CD14-positive monocyte (primary cell): ENCODE measurements at regions not wholly inside any gene's neighbourhood (a gene's known extent, or its start where the extent isn't known, plus 50 kb on each side); places are given as distances from the start of the nearest gene placed in this dataset.

ENCODE experiments used
- DNase-seq, 3 donors: peaks; one replicate each; pipeline ENCODE4 v3.0.0-alpha.2; 2011 to 2022
- H2AFZ ChIP-seq: 2 replicates; pipeline ENCODE4 v1.6.0; 2012; ENCODE audit warnings: mild to moderate bottlenecking, low read depth, low read length, inconsistent platforms; ENCODE audit not compliant: insufficient read depth, poor library complexity, severe bottlenecking
- H3K27ac ChIP-seq, 2 donors: 1 replicate in 1 of 2; 2 replicates in 1 of 2; pipeline ENCODE4 v1.5.1; 2012 to 2013; ENCODE audit warnings: low read length in 2 of 2, control low read depth in 1 of 2, inconsistent platforms in 1 of 2, low read depth in 1 of 2, mild to moderate bottlenecking in 1 of 2
- H3K27me3 ChIP-seq, 2 donors: one replicate each; pipeline versions ENCODE4 v1.6.0 to v1.6.1; 2011 to 2013; ENCODE audit warnings: low read length in 2 of 2; ENCODE audit not compliant: control insufficient read depth in 2 of 2, insufficient read depth in 2 of 2
- H3K36me3 ChIP-seq, 2 donors: replicated peaks in 1 of 2; 1 replicate in 1 of 2; 2 replicates in 1 of 2; pipeline versions ENCODE4 v1.5.1 to v1.6.1; 2012 to 2013; ENCODE audit warnings: low read length in 2 of 2, control low read depth in 1 of 2, inconsistent platforms in 1 of 2, mild to moderate bottlenecking in 1 of 2; ENCODE audit not compliant: insufficient read depth in 2 of 2, control insufficient read depth in 1 of 2
- H3K4me1 ChIP-seq, 2 donors: 1 replicate in 1 of 2; 2 replicates in 1 of 2; pipeline versions ENCODE4 v1.5.1 to v1.6.1; 2012 to 2013; ENCODE audit warnings: low read length in 2 of 2, control low read depth in 1 of 2, inconsistent platforms in 1 of 2, mild to moderate bottlenecking in 1 of 2, moderate library complexity in 1 of 2; ENCODE audit not compliant: insufficient read depth in 2 of 2, control insufficient read depth in 1 of 2
- H3K4me2 ChIP-seq: replicated peaks from 2 replicates; pipeline ENCODE3; 2012; ENCODE audit warnings: low read length, moderate library complexity, mild to moderate bottlenecking; ENCODE audit not compliant: poor library complexity, severe bottlenecking; ENCODE audit errors: extremely low read depth
- H3K4me3 ChIP-seq, 3 experiments: fragments of 200-600 bp in 1 of 3; sonication (generic) in 1 of 3; replicated peaks in 1 of 3; 1 replicate in 2 of 3; 2 replicates in 1 of 3; pipeline ENCODE4 v1.5.1; 2011 to 2013; ENCODE audit warnings: low read length in 3 of 3, mild to moderate bottlenecking in 3 of 3, control low read depth in 2 of 3, low read depth in 2 of 3, inconsistent platforms in 1 of 3, moderate library complexity in 1 of 3
- H3K79me2 ChIP-seq: 2 replicates; pipeline ENCODE4 v1.6.0; 2012; ENCODE audit warnings: mild to moderate bottlenecking, control low read depth, inconsistent platforms, low read length, moderate library complexity; ENCODE audit not compliant: insufficient read depth
- H3K9ac ChIP-seq: 2 replicates; pipeline ENCODE4 v1.6.0; 2017; ENCODE audit warnings: low read length, mild to moderate bottlenecking; ENCODE audit not compliant: insufficient read depth, poor library complexity, severe bottlenecking
- H3K9me3 ChIP-seq, 2 donors: replicated peaks in 1 of 2; 1 replicate in 1 of 2; 2 replicates in 1 of 2; pipeline versions ENCODE4 v1.5.1 to v1.6.1; 2012 to 2013; ENCODE audit warnings: low read length in 2 of 2, control low read depth in 1 of 2; ENCODE audit not compliant: control insufficient read depth in 1 of 2, insufficient read depth in 1 of 2
- H4K20me1 ChIP-seq: 2 replicates; pipeline ENCODE4 v1.6.0; 2012; ENCODE audit warnings: mild to moderate bottlenecking, low read length, control low read depth, moderate library complexity; ENCODE audit not compliant: insufficient read depth
- H3K27ac Mint-ChIP-seq, 7 donors: one replicate each; pipeline ENCODE4 v1.8.0; 2020; ENCODE audit warnings: mild to moderate bottlenecking in 7 of 7, mixed read lengths in 7 of 7, moderate library complexity in 6 of 7, inconsistent platforms in 2 of 7
- H3K27me3 Mint-ChIP-seq, 3 donors: one replicate each; pipeline ENCODE4 v1.8.0; 2021 to 2022; ENCODE audit warnings: low read depth in 3 of 3, mild to moderate bottlenecking in 3 of 3, mixed read lengths in 3 of 3, moderate library complexity in 3 of 3, inconsistent platforms in 1 of 3
- H3K36me3 Mint-ChIP-seq, 2 donors: one replicate each; pipeline ENCODE4 v1.8.0; 2020; ENCODE audit warnings: mixed read lengths in 2 of 2, inconsistent platforms in 1 of 2, mild to moderate bottlenecking in 1 of 2
- H3K4me1 Mint-ChIP-seq: one replicate; pipeline ENCODE4 v1.8.0; 2020; ENCODE audit warnings: mild to moderate bottlenecking, mixed read lengths
- H3K4me3 Mint-ChIP-seq, 2 donors: one replicate each; pipeline ENCODE4 v1.8.0; 2020; ENCODE audit warnings: mild to moderate bottlenecking in 2 of 2, mixed read lengths in 2 of 2, moderate library complexity in 1 of 2
- H3K9me3 Mint-ChIP-seq, 7 donors: one replicate each; pipeline ENCODE4 v1.8.0; 2020 to 2022; ENCODE audit warnings: mixed read lengths in 7 of 7, mild to moderate bottlenecking in 6 of 7, moderate library complexity in 6 of 7, inconsistent platforms in 2 of 7
- CTCF ChIP-seq: fragments of 200-600 bp; IDR thresholded peaks from one replicate; pipeline ENCODE4 v1.8.0; 2022; ENCODE audit warnings: antibody characterized with exemption, mild to moderate bottlenecking
- WGBS: methylation state at CpG from one replicate; pipeline ENCODE4 v1.1.5; 2013; ENCODE audit warnings: missing lambda C conversion rate; ENCODE audit not compliant: insufficient coverage; 5-methylcytosine and 5-hydroxymethylcytosine counted together
- intact Hi-C, 2 donors: fragments of 100-400 bp; cut with micrococcal nuclease; formaldehyde crosslinking; loops; one replicate each; pipeline versions ENCODE4 v1.15.0 to v1.15.1; 2023

- H3K27ac Mint-ChIP-seq: no peak overlapping the region
- H3K27me3 Mint-ChIP-seq: no peaks in the 10 kb centered on the region
- Histone ChIP-seq H3K27ac (no peak overlapping the region), H3K36me3 (no peaks in the 10 kb centered on the region), H4K20me1 (no peaks in the 10 kb centered on the region), H3K4me3 (no peak overlapping the region), H3K9ac (no peak overlapping the region), H3K4me1 (no peaks in the 10 kb centered on the region), H3K27me3 (no peaks in the 10 kb centered on the region), H2AFZ (no peak overlapping the region), H3K4me2 (no peak overlapping the region), H3K79me2 (no peaks in the 10 kb centered on the region), H3K9me3 (no peaks in the 10 kb centered on the region)
- no peaks in the 10 kb centered on the region for H3K4me1 Mint-ChIP-seq
- TF ChIP-seq CTCF: no peak
- intact Hi-C loops: no loop called here
- no peak overlapping the region for H3K4me3 Mint-ChIP-seq
- peaks cover 0 to 5% (median 2%) of the 10 kb centered on the region in 7 donors for H3K9me3 Mint-ChIP-seq
- no peaks in the 10 kb centered on the region for H3K36me3 Mint-ChIP-seq
- DNase-seq: no peak
- WGBS: 73% methylated on average over 6 of the region's 9 CpGs
Observed at GRCh38 chr4:167456619-167457018, 222.3 kb upstream of the SPOCK3 start.

- Histone ChIP-seq H3K4me3 (no peak overlapping the region), H3K79me2 (no peaks in the 10 kb centered on the region), H3K9me3 (no peaks in the 10 kb centered on the region), H3K9ac (no peak overlapping the region), H2AFZ (no peak overlapping the region), H3K27ac (no peak overlapping the region), H3K4me2 (no peak overlapping the region), H4K20me1 (no peaks in the 10 kb centered on the region), H3K36me3 (no peaks in the 10 kb centered on the region), H3K27me3 (no peaks in the 10 kb centered on the region), H3K4me1 (no peaks in the 10 kb centered on the region)
- Mint-ChIP-seq H3K4me1 (no peaks in the 10 kb centered on the region), H3K4me3 (no peak overlapping the region), H3K27me3 (no peaks in the 10 kb centered on the region), H3K36me3 (no peaks in the 10 kb centered on the region), H3K9me3 (no peaks in the 10 kb centered on the region), H3K27ac (no peak overlapping the region)
- intact Hi-C loops: no loop called here
- TF ChIP-seq CTCF: no peak
- no peak for DNase-seq
Observed at GRCh38 chr4:167469436-167469835, 235.1 kb upstream of the SPOCK3 start.
